ENCODE measurements at regions not wholly inside any gene's neighbourhood (a gene's known extent, or its start where the extent isn't known, plus 50 kb on each side); places are given as distances from the start of the nearest gene placed in this dataset.

GRCh38 chr2:155381436-155381835, 682.9 kb downstream of the KCNJ3 start:
- intact Hi-C loops (cut with micrococcal nuclease) (no loop called here), in situ Hi-C loops (cut with MboI; ENCODE audit: low sequenced_read_pairs) (loop anchor here (10.0 to 25.0 kb wide), 3 partner anchors 1206 to 1956 kb away; partner anchors contain the start of gene ERMN), dilution Hi-C loops (cut with HindIII; ENCODE audit: low sequenced_read_pairs, unreplicated experiment) (no loop called here)
- Histone ChIP-seq H3K79me1 (ENCODE audit: low read depth in 1 of 2, low read length in 2 of 2) (no peaks in the 10 kb centered on the region), H3K4ac (ENCODE audit: low read depth, low read length) (no peak overlapping the region), H4K91ac (ENCODE audit: insufficient read depth, low read depth, low read length) (no peak overlapping the region), H2BK15ac (ENCODE audit: low read depth, low read length) (no peak overlapping the region), H2AK9ac (replicated peaks; ENCODE audit: low read depth, low read length, poor library complexity) (no peak overlapping the region), H3K36me3 (ENCODE audit: control insufficient read depth, insufficient read depth, low read length) (no peaks in the 10 kb centered on the region), H3K27me3 (ENCODE audit: control insufficient read depth, insufficient read depth, low read length) (no peaks in the 10 kb centered on the region), H3K56ac (ENCODE audit: extremely low read depth, insufficient read depth, low read length) (no peak overlapping the region), H3K9ac (ENCODE audit: low read depth, low read length) (no peak overlapping the region), H3K4me1 (ENCODE audit: control insufficient read depth, insufficient read depth, low read length) (no peaks in the 10 kb centered on the region), H3K4me2 (ENCODE audit: low read depth, low read length) (no peak overlapping the region), H3K18ac (ENCODE audit: low read depth, low read length) (no peak overlapping the region), H3K23ac (ENCODE audit: low read depth, low read length) (no peak overlapping the region), H3K4me3 (ENCODE audit: insufficient read depth, low read depth, low read length) (no peak overlapping the region), H4K8ac (ENCODE audit: low read depth in 2 of 2, low read length in 2 of 2) (no peak overlapping the region), H3K9me1 (ENCODE audit: insufficient read depth, low read length) (no peaks in the 10 kb centered on the region), H3K27ac (ENCODE audit: insufficient read depth, low read length) (no peak overlapping the region), H3K14ac (replicated peaks; ENCODE audit: low read depth, low read length) (no peak overlapping the region), H2AK5ac (ENCODE audit: low read depth, low read length) (no peak overlapping the region), H4K5ac (ENCODE audit: low read depth, low read length) (no peak overlapping the region), H2AFZ (replicated peaks; ENCODE audit: low read length, poor library complexity) (no peak overlapping the region), H2BK5ac (ENCODE audit: low read depth, low read length, poor library complexity, severe bottlenecking) (no peak overlapping the region), H4K20me1 (ENCODE audit: insufficient read depth, low read length) (no peaks in the 10 kb centered on the region), H2BK120ac (ENCODE audit: low read depth, low read length) (no peak overlapping the region), H2BK20ac (ENCODE audit: low read depth, low read length) (no peak overlapping the region), H3K9me3 (ENCODE audit: control insufficient read depth, insufficient read depth, low read length) (no peaks in the 10 kb centered on the region)
- no CpG with 5 or more reads among the region's 1 CpG for WGBS, 2 experiments (ENCODE audit: extremely low coverage in 2 of 2, insufficient read length in 1 of 2)
- ATAC-seq (ENCODE audit: low read depth) (no peak), DNase-seq (no peak)
- ChIA-PET CTCF (no interaction called here), POLR2A (ENCODE audit: unreplicated experiment) (no interaction called here)
- no TSS peak for BruUV-seq (replicated peaks)
- no peak for TF ChIP-seq MAZ (IDR thresholded peaks at IDR 0.05; ENCODE audit: borderline replicate concordance, low read depth, low read length)
- no peak for TF ChIP-seq RFX5 (IDR thresholded peaks at IDR 0.05; ENCODE audit: low read depth, low read length)
- TF ChIP-seq CEBPB (IDR thresholded peaks at IDR 0.05; ENCODE audit: low read depth, low read length) = no peak
- TF ChIP-seq POLR2A (IDR thresholded peaks at IDR 0.05; ENCODE audit: low read depth, low read length) = no peak
- no peak for TF ChIP-seq MAFK (IDR thresholded peaks at IDR 0.05; ENCODE audit: low read depth, low read length)

Data from IMR-90 (cell line).